SK-N-SH (cell line): ENCODE measurements at regions not wholly inside any gene's neighbourhood (a gene's known extent, or its start where the extent isn't known, plus 50 kb on each side); places are given as distances from the start of the nearest gene placed in this dataset.

Source experiments
- CTCF ChIA-PET: fragments of 300-600, 350-600 bp; formaldehyde crosslinking; extraction: SDS; loops from one replicate; lab custom pipeline; 2021; lab: Yijun Ruan, JAX
- POLR2A ChIA-PET: fragments of 350-600 bp; sonication (Branson Sonifier 250); formaldehyde crosslinking; extraction: SDS; loops from one replicate; lab custom pipeline; 2020; ENCODE audit warnings: antibody characterized with exemption, inconsistent platforms; lab: Yijun Ruan, JAX
- DNase-seq: peaks from one replicate; pipeline ENCODE4 v3.0.0; 2012
- H2AFZ ChIP-seq: fragments of 200-600 bp; sonication (generic); 2 replicates; pipeline ENCODE4 v1.8.1; 2016; ENCODE audit warnings: antibody characterized with exemption, mild to moderate bottlenecking, low read depth
- H3F3A ChIP-seq: fragments of 200-600 bp; sonication (generic); replicated peaks from 2 replicates; pipeline ENCODE3; 2016; ENCODE audit warnings: antibody characterized with exemption, mild to moderate bottlenecking; ENCODE audit not compliant: insufficient read depth
- H3K27ac ChIP-seq, 2 experiments: fragments of 200-500 bp in 1 of 2; fragments of 200-600 bp in 1 of 2; sonication (Bioruptor generic) in 1 of 2; sonication (generic), shearing (Covaris generic) in 1 of 2; 2 replicates each; pipeline versions ENCODE4 v1.5.1 to v1.6.1; 2014 to 2016; ENCODE audit warnings: low read depth in 2 of 2, inconsistent platforms in 1 of 2, low read length in 1 of 2, mild to moderate bottlenecking in 1 of 2, mixed read lengths in 1 of 2
- H3K27me3 ChIP-seq: fragments of 200-600 bp; sonication (generic), shearing (Covaris generic); 2 replicates; pipeline ENCODE4 v1.6.1; 2016; ENCODE audit warnings: mixed run types; ENCODE audit not compliant: insufficient read depth
- H3K36me3 ChIP-seq, 2 experiments: fragments of 200-500 bp in 1 of 2; fragments of 200-600 bp in 1 of 2; sonication (Bioruptor generic) in 1 of 2; sonication (generic) in 1 of 2; replicated peaks in 1 of 2; 2 replicates each; pipeline versions ENCODE3 to v1.5.1; 2014 to 2016; ENCODE audit warnings: low read length in 1 of 2, mild to moderate bottlenecking in 1 of 2; ENCODE audit not compliant: insufficient read depth in 2 of 2, control insufficient read depth in 1 of 2
- H3K4me1 ChIP-seq, 2 experiments: fragments of 200-500 bp in 1 of 2; fragments of 200-600 bp in 1 of 2; sonication (Bioruptor generic) in 1 of 2; sonication (generic), shearing (Covaris generic) in 1 of 2; 2 replicates each; pipeline versions ENCODE4 v1.5.1 to v1.6.1; 2014 to 2016; ENCODE audit warnings: low read depth in 1 of 2, low read length in 1 of 2, mixed run types in 1 of 2; ENCODE audit not compliant: insufficient read depth in 2 of 2, control insufficient read depth in 1 of 2
- H3K4me2 ChIP-seq: fragments of 200-600 bp; sonication (generic), shearing (Covaris generic); 2 replicates; pipeline ENCODE4 v1.6.1; 2017; ENCODE audit warnings: mixed run types
- H3K4me3 ChIP-seq, 2 experiments: fragments of 200-500 bp in 1 of 2; fragments of 200-600 bp in 1 of 2; sonication (Bioruptor generic) in 1 of 2; sonication (generic), shearing (Covaris generic) in 1 of 2; 2 replicates each; pipeline versions ENCODE4 v1.5.1 to v1.8.1; 2014 to 2016; ENCODE audit warnings: low read depth in 2 of 2, inconsistent platforms in 1 of 2, low read length in 1 of 2, mild to moderate bottlenecking in 1 of 2, mixed read lengths in 1 of 2, moderate library complexity in 1 of 2
- H3K79me2 ChIP-seq: fragments of 200-600 bp; sonication (generic); 2 replicates; pipeline ENCODE4 v1.8.1; 2017; ENCODE audit warnings: mild to moderate bottlenecking; ENCODE audit not compliant: insufficient read depth
- H3K9ac ChIP-seq: fragments of 200-600 bp; sonication (generic); 2 replicates; pipeline ENCODE4 v1.6.1; 2017; ENCODE audit warnings: mixed run types
- H3K9me2 ChIP-seq: fragments of 200-600 bp; sonication (generic); 2 replicates; pipeline ENCODE4 v1.6.1; 2017; ENCODE audit warnings: mixed run types
- H3K9me3 ChIP-seq: fragments of 200-600 bp; sonication (generic); 2 replicates; pipeline ENCODE4 v1.6.1; 2017; ENCODE audit warnings: mixed run types, mild to moderate bottlenecking, moderate library complexity
- H4K20me1 ChIP-seq: fragments of 200-600 bp; sonication (generic); 2 replicates; pipeline ENCODE4 v1.6.1; 2017; ENCODE audit warnings: mild to moderate bottlenecking, mixed run types; ENCODE audit not compliant: insufficient read depth
- ELF1 ChIP-seq: IDR thresholded peaks from 2 replicates; pipeline ENCODE4 v1.4.0; 2012
- FOXJ3 ChIP-seq: sonication (generic); formaldehyde crosslinking; IDR thresholded peaks from 2 replicates; pipeline ENCODE4 v1.5.1; 2020; ENCODE audit warnings: mild to moderate bottlenecking, missing genetic modification reagents
- FOXM1 ChIP-seq: IDR thresholded peaks from 2 replicates; pipeline ENCODE4 v1.4.0; 2012; ENCODE audit warnings: low read depth, mild to moderate bottlenecking
- GABPA ChIP-seq: IDR thresholded peaks from 2 replicates; pipeline ENCODE4 v1.4.0; 2012; ENCODE audit warnings: low read depth, mild to moderate bottlenecking
- GATA2 ChIP-seq: sonication (generic); formaldehyde crosslinking; IDR thresholded peaks from 2 replicates; pipeline ENCODE4 v1.5.0; 2020; ENCODE audit warnings: mild to moderate bottlenecking, missing genetic modification reagents
- JUND ChIP-seq: IDR thresholded peaks from 2 replicates; pipeline ENCODE4 v1.4.0; 2012
- NFIC ChIP-seq: IDR thresholded peaks from 2 replicates; pipeline ENCODE4 v1.4.0; 2012; ENCODE audit warnings: borderline replicate concordance
- RAD21 ChIP-seq: IDR thresholded peaks from 2 replicates; pipeline ENCODE4 v1.6.1; 2012; ENCODE audit warnings: mild to moderate bottlenecking, low read length
- RCOR1 ChIP-seq: fragments of 150-350 bp; IDR thresholded peaks from 2 replicates; pipeline ENCODE4 v1.6.1; 2017; ENCODE audit warnings: antibody characterized with exemption, low read length
- SMC3 ChIP-seq: IDR thresholded peaks from 2 replicates; pipeline ENCODE4 v1.6.1; 2012; ENCODE audit warnings: low read depth, low read length, improper control_type of control experiment
- TAF1 ChIP-seq: IDR thresholded peaks from 2 replicates; pipeline ENCODE4 v1.6.1; 2012; ENCODE audit warnings: low read depth, mild to moderate bottlenecking, low read length, moderate library complexity, borderline replicate concordance
- TEAD4 ChIP-seq: IDR thresholded peaks from 2 replicates; pipeline ENCODE4 v1.4.0; 2012; ENCODE audit warnings: mild to moderate bottlenecking, borderline replicate concordance; ENCODE audit not compliant: insufficient read depth
- YY1 ChIP-seq: IDR thresholded peaks from 2 replicates; pipeline ENCODE4 v1.4.0; 2012; ENCODE audit warnings: low read depth, mild to moderate bottlenecking
- WGBS: methylation state at CpG from one replicate; pipeline ENCODE4 v1.1.6; 2017; ENCODE audit warnings: low lambda C conversion rate; 5-methylcytosine and 5-hydroxymethylcytosine counted together
- TF ChIP-seq, protein P1 (sequence below): IDR thresholded peaks from 2 replicates; pipeline ENCODE4 v1.4.0; 2012; ENCODE audit warnings: low read depth, borderline replicate concordance
- TF ChIP-seq, protein P2 (sequence below): IDR thresholded peaks from 2 replicates; pipeline ENCODE4; 2012
- TF ChIP-seq, protein P3 (sequence below): fragments of 150-350 bp; IDR thresholded peaks from 2 replicates; pipeline ENCODE4 v1.6.1; 2017; ENCODE audit warnings: antibody characterized with exemption, low read length, low read depth, borderline replicate concordance

DNA sequence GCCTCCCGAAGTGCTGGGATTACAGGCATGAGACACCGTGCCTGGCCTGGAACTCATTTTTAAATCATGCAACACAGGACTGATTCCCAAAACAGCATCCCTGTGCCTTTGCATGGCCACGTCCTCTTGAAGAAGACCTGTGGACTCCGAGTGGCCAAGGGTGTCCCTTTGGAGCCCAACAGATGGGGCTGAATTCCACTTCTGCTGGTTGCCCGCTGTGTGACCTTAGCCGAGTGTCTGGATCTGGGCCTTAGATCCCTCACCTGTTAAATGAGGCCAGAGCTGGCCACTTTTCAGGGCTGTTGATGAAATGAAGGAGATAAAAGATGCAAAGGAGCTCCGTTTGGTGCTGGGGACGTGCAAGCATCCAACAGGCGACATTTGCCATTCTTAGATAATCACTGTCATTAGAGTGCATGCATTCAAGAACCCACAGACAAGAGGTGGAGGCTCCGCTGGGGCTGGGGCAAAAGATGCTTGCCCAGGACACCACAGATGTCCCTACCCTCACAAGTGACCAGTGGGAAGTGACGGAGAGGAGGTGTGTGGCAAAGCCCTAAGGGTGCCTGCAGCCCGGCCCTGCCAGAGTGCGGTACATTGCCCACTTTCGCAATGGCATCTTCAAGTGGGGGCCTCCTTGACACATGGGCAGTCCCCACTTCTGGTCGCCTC, 354.1 kb upstream of the TNRC6C start:
- H3K4me2 ChIP-seq, result no peak overlapping the region
- H3F3A ChIP-seq, result no peaks in the 10 kb centered on the region
- ChIA-PET POLR2A (no interaction called here), CTCF (interaction anchor here (1.0 to 2.5 kb wide), 3 partner anchors 15 to 53 kb away, joined by 3 to 7 read pairs (median 4); no protein-coding TSS in a partner anchor)
- H3K79me2 ChIP-seq, result no peaks in the 10 kb centered on the region
- DNase-seq, result no peak
- no peaks in the 10 kb centered on the region for H3K9me3 ChIP-seq
- no peaks in the 10 kb centered on the region for H3K36me3 ChIP-seq
- H3K9ac ChIP-seq, result no peak overlapping the region
- H3K9me2 ChIP-seq, result no peaks in the 10 kb centered on the region
- no peak overlapping the region for H2AFZ ChIP-seq
- H3K4me3 ChIP-seq, result no peak overlapping the region
- no peak for TF ChIP-seq TAF1
- no peaks in the 10 kb centered on the region; the same call in 1 of the 2 replicates for H3K27me3 ChIP-seq
- 80% methylated on average over 14 of the region's 15 CpGs for WGBS
- H3K4me1 ChIP-seq, result peaks cover 0 to 32% of the 10 kb centered on the region in 2 experiments; a peak in 1 of 4 replicates
- no peaks in the 10 kb centered on the region for H4K20me1 ChIP-seq
- no peak overlapping the region for H3K27ac ChIP-seq

DNA sequence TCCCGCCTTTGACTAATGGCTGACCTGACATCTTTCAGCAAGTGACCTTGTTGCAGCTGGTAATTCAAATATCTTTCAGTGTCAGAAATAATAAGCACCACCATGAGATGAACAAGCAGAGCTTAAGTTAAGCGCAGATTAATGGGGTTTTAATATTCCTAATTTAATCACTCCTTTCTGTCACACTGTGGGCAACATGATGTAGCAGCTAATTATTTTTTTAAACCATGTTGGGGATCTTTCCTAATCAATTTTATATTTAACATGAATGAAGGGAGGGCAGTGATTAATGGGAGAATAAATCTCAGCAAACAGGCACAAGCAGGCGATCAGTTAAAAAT, 353.6 kb upstream of the TNRC6C start:
- Histone ChIP-seq H3K4me1 (peaks cover 0 to 32% of the 10 kb centered on the region in 2 experiments; a peak in 1 of 4 replicates), H3K27ac (no peak overlapping the region), H3K4me2 (no peak overlapping the region), H3K27me3 (no peaks in the 10 kb centered on the region; the same call in 1 of the 2 replicates), H2AFZ (no peak overlapping the region), H3K9ac (no peak overlapping the region), H3F3A (no peaks in the 10 kb centered on the region), H3K4me3 (no peak overlapping the region), H3K9me2 (no peaks in the 10 kb centered on the region), H3K9me3 (no peaks in the 10 kb centered on the region), H3K79me2 (no peaks in the 10 kb centered on the region), H4K20me1 (no peaks in the 10 kb centered on the region), H3K36me3 (no peaks in the 10 kb centered on the region)
- WGBS, result 88% methylated on average over 3 of the region's 3 CpGs
- DNase-seq, result peak; percentile 15
- TF ChIP-seq, protein P1, sequence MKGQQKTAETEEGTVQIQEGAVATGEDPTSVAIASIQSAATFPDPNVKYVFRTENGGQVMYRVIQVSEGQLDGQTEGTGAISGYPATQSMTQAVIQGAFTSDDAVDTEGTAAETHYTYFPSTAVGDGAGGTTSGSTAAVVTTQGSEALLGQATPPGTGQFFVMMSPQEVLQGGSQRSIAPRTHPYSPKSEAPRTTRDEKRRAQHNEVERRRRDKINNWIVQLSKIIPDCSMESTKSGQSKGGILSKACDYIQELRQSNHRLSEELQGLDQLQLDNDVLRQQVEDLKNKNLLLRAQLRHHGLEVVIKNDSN, result no peak
- TF ChIP-seq GABPA, result no peak
- no peak for TF ChIP-seq RAD21
- no peak for TF ChIP-seq NFIC
- POLR2A ChIA-PET, result no interaction called here
- CTCF ChIA-PET, result interaction anchor here (1.9 to 2.5 kb wide), 2 partner anchors 14 to 28 kb away, joined by 4 to 7 read pairs; no protein-coding TSS in a partner anchor

DNA sequence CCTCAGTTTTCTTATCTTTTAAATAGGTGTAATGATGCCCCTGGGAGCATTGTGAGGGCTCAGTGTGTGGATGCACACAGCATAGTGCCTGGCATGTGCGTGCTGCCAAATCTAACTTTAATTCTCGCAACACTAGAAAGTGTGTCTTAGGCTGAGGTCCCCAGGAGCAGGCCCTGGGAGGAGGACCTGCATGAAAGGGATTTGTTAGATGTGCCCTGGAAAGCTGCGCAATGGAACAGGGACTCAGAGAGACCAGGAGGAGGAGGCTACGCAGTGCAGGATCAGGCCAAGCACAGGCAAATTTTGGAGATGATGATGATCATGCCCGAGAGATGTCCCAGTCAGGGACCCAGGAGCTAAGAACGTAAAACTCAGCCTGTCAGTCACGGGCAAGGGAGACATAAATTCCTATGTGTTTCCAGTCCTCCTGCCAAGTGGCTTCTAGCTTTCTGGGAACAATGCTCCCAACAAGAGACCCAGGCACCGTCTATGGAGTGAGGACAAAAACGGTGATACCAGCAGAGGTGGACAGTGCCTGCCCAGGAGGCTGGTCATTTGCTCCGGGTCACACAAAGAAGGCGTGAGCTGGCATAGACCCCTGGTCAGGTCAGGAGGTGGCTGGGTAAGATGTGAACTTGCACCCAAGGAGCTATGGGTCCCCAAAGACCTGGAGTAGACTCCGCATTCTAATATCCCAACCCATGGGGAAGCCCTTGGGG, 352.2 kb upstream of the TNRC6C start:
- CTCF ChIA-PET, result interaction anchor here (1.5 to 2.5 kb wide), 4 partner anchors 13 to 64 kb away, joined by 3 to 7 read pairs (median 5); no protein-coding TSS in a partner anchor
- Histone ChIP-seq H3K4me3 (no peak overlapping the region), H3K9ac (no peak overlapping the region), H3K9me3 (no peaks in the 10 kb centered on the region), H3K4me2 (no peak overlapping the region), H3K27ac (no peak overlapping the region), H3K79me2 (no peaks in the 10 kb centered on the region), H4K20me1 (no peaks in the 10 kb centered on the region), H3K36me3 (no peaks in the 10 kb centered on the region), H3K9me2 (no peaks in the 10 kb centered on the region), H3K4me1 (peaks cover 0 to 33% of the 10 kb centered on the region in 2 experiments; a peak in 1 of 4 replicates), H3K27me3 (peaks cover 8% of the 10 kb centered on the region; the same call in 1 of the 2 replicates), H2AFZ (no peak overlapping the region), H3F3A (no peaks in the 10 kb centered on the region)
- 91% methylated on average over 12 of the region's 12 CpGs for WGBS
- POLR2A ChIA-PET, result no interaction called here
- peak; percentile 12 for DNase-seq
- TF ChIP-seq SMC3 (no peak), FOXM1 (no peak), JUND (no peak), GABPA (no peak), FOXJ3 (no peak), NFIC (no peak), GATA2 (CRISPR knock-in tag) (no peak), TEAD4 (no peak), YY1 (no peak), RCOR1 (no peak), ELF1 (no peak)
- TF ChIP-seq, protein P2, sequence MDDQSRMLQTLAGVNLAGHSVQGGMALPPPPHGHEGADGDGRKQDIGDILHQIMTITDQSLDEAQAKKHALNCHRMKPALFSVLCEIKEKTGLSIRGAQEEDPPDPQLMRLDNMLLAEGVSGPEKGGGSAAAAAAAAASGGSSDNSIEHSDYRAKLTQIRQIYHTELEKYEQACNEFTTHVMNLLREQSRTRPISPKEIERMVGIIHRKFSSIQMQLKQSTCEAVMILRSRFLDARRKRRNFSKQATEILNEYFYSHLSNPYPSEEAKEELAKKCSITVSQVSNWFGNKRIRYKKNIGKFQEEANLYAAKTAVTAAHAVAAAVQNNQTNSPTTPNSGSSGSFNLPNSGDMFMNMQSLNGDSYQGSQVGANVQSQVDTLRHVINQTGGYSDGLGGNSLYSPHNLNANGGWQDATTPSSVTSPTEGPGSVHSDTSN, result no peak
- TF ChIP-seq, protein P3, sequence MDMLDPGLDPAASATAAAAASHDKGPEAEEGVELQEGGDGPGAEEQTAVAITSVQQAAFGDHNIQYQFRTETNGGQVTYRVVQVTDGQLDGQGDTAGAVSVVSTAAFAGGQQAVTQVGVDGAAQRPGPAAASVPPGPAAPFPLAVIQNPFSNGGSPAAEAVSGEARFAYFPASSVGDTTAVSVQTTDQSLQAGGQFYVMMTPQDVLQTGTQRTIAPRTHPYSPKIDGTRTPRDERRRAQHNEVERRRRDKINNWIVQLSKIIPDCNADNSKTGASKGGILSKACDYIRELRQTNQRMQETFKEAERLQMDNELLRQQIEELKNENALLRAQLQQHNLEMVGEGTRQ, result no peak
- TF ChIP-seq, protein P1, result no peak
